Transverse colon (tissue), 4 donors: ENCODE measurements at regions not wholly inside any gene's neighbourhood (a gene's known extent, or its start where the extent isn't known, plus 50 kb on each side); places are given as distances from the start of the nearest gene placed in this dataset.

Source experiments
- DNase-seq: peaks from one replicate; pipeline ENCODE4 v3.0.0-alpha.2; 2019
- H3K27ac ChIP-seq, 4 donors: fragments of 200-600 bp; sonication (generic); 2 replicates each; pipeline ENCODE4 v1.5.1; 2016 to 2018; ENCODE audit warnings: inconsistent platforms in 4 of 4
- H3K27me3 ChIP-seq: fragments of 200-600 bp; sonication (generic); 2 replicates; pipeline ENCODE4 v1.5.1; 2017; ENCODE audit warnings: inconsistent platforms
- H3K36me3 ChIP-seq, 4 donors: fragments of 200-600 bp; sonication (generic); 2 replicates each; pipeline ENCODE4 v1.5.1; 2017 to 2019; ENCODE audit warnings: inconsistent platforms in 4 of 4
- H3K4me1 ChIP-seq, 4 donors: fragments of 200-600 bp; sonication (generic); 2 replicates each; pipeline ENCODE4 v1.5.1; 2017 to 2020; ENCODE audit warnings: inconsistent platforms in 4 of 4
- H3K4me3 ChIP-seq, 4 donors: fragments of 200-600 bp; sonication (generic); 1 replicate in 1 of 4; 2 replicates in 3 of 4; pipeline versions ENCODE4 v1.5.1 to v1.6.1; 2017 to 2019; ENCODE audit warnings: inconsistent platforms in 4 of 4
- H3K9me3 ChIP-seq, 2 donors: fragments of 200-600 bp; sonication (generic); 2 replicates each; pipeline ENCODE4 v1.5.1; 2017 to 2019; ENCODE audit warnings: inconsistent platforms in 2 of 2
- EP300 ChIP-seq: sonication (generic); formaldehyde crosslinking; IDR thresholded peaks from one replicate; pipeline ENCODE4 v1.6.1; 2017; ENCODE audit warnings: antibody characterized with exemption, low read depth
- POLR2A ChIP-seq: fragments of 450-650 bp; IDR thresholded peaks from one replicate; pipeline ENCODE4 v1.6.1; 2016; ENCODE audit warnings: antibody characterized with exemption, mild to moderate bottlenecking, moderate library complexity
- POLR2AphosphoS5 ChIP-seq, 3 donors: sonication (generic); formaldehyde crosslinking; IDR thresholded peaks; one replicate each; pipeline ENCODE4 v1.6.1; 2016; ENCODE audit warnings: antibody characterized with exemption in 3 of 3
- WGBS, 2 donors: methylation state at CpG; one replicate each; pipeline ENCODE4 v1.1.5; 2018; ENCODE audit warnings: low coverage in 1 of 2; 5-methylcytosine and 5-hydroxymethylcytosine counted together
- in situ Hi-C, 4 donors: fragments of 200-750 bp; cut with MboI; loops; one replicate each; pipeline versions ENCODE4 v1.15.0 to v1.15.1; 2017; ENCODE audit warnings: low sequenced_read_pairs in 3 of 4, low pct_ligation_motif_present in 1 of 4, low pct_unique_long_range_greater_than_20kb in 1 of 4
- intact Hi-C: fragments of 100-400 bp; cut with DNase I; formaldehyde crosslinking; loops from one replicate; pipeline ENCODE4 v1.15.1; 2023; ENCODE audit warnings: low total_unique reads
- TF ChIP-seq, protein P1 (sequence below), 5 experiments: fragments of 200-600 bp in 3 of 5; fragments of 450-650 bp in 2 of 5; sonication (generic) in 3 of 5; IDR thresholded peaks; 1 replicate in 2 of 5; 2 replicates in 3 of 5; pipeline ENCODE4 v1.5.1; 2016 to 2017; ENCODE audit warnings: antibody characterized with exemption in 5 of 5, inconsistent platforms in 3 of 5, mild to moderate bottlenecking in 2 of 5, moderate library complexity in 1 of 5

DNA sequence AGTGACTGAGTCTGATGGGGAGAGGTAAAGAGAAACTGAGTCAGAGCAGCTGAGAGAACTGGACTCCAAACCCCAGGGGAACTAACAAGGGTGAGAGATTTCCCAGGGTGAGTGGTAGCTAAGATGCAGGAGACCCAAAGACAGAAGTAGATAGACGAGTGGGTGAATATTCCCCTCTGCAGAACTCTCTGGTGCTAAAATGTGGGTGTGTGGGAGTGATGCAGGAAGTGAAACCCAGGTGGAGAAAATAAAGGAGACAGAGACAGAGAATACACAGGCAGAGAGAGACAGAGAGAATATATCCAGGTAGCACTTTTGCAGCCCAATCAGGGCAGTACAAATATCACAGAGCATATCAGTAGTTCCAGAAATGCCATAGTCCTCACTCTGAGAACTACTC lies 212.5 kb upstream of the ZIC3 start:
- Histone ChIP-seq H3K4me1 (no peaks in the 10 kb centered on the region), H3K36me3 (no peaks in the 10 kb centered on the region), H3K4me3 (no peak overlapping the region), H3K9me3 (no peaks in the 10 kb centered on the region), H3K27me3 (no peaks in the 10 kb centered on the region), H3K27ac (no peak overlapping the region)
- in situ Hi-C loops = no loop called here
- intact Hi-C loops = no loop called here
- TF ChIP-seq, protein P1, sequence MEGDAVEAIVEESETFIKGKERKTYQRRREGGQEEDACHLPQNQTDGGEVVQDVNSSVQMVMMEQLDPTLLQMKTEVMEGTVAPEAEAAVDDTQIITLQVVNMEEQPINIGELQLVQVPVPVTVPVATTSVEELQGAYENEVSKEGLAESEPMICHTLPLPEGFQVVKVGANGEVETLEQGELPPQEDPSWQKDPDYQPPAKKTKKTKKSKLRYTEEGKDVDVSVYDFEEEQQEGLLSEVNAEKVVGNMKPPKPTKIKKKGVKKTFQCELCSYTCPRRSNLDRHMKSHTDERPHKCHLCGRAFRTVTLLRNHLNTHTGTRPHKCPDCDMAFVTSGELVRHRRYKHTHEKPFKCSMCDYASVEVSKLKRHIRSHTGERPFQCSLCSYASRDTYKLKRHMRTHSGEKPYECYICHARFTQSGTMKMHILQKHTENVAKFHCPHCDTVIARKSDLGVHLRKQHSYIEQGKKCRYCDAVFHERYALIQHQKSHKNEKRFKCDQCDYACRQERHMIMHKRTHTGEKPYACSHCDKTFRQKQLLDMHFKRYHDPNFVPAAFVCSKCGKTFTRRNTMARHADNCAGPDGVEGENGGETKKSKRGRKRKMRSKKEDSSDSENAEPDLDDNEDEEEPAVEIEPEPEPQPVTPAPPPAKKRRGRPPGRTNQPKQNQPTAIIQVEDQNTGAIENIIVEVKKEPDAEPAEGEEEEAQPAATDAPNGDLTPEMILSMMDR (IDR thresholded peaks at IDR 0.05) = no peak
- TF ChIP-seq POLR2AphosphoS5 (IDR thresholded peaks at IDR 0.05) = no peak
- TF ChIP-seq EP300 = no peak
- TF ChIP-seq POLR2A = no peak
- DNase-seq = no peak
- WGBS, 2 donors = 33 to 86% methylated on average over 1 of the region's 1 CpG

GRCh38 chrX:137352101-137352660 lies 213.7 kb upstream of the ZIC3 start:
- Histone ChIP-seq H3K4me1 (no peaks in the 10 kb centered on the region), H3K36me3 (no peaks in the 10 kb centered on the region), H3K4me3 (no peak overlapping the region), H3K27ac (no peak overlapping the region), H3K27me3 (no peaks in the 10 kb centered on the region), H3K9me3 (no peaks in the 10 kb centered on the region)
- TF ChIP-seq, protein P1 (IDR thresholded peaks at IDR 0.05) = no peak
- TF ChIP-seq POLR2A (no peak), EP300 (no peak), POLR2AphosphoS5 (IDR thresholded peaks at IDR 0.05) (no peak)
- intact Hi-C loops = no loop called here
- DNase-seq = no peak
- in situ Hi-C loops = no loop called here

GRCh38 chrX:137342969-137343368 lies 223.0 kb upstream of the ZIC3 start:
- no peaks in the 10 kb centered on the region for H3K36me3 ChIP-seq
- H3K27me3 ChIP-seq = no peaks in the 10 kb centered on the region
- DNase-seq = no peak
- H3K4me3 ChIP-seq = no peak overlapping the region
- in situ Hi-C loops (no loop called here), intact Hi-C loops (no loop called here)
- TF ChIP-seq, protein P1 (IDR thresholded peaks at IDR 0.05) = no peak
- no peak for TF ChIP-seq POLR2AphosphoS5 (IDR thresholded peaks at IDR 0.05)
- no peak for TF ChIP-seq POLR2A
- TF ChIP-seq EP300 = no peak
- no peak overlapping the region for H3K27ac ChIP-seq
- no peaks in the 10 kb centered on the region for H3K9me3 ChIP-seq
- 67 to 68% methylated on average over 1 to 3 of the region's 3 CpGs for WGBS, 2 donors
- no peaks in the 10 kb centered on the region for H3K4me1 ChIP-seq

DNA sequence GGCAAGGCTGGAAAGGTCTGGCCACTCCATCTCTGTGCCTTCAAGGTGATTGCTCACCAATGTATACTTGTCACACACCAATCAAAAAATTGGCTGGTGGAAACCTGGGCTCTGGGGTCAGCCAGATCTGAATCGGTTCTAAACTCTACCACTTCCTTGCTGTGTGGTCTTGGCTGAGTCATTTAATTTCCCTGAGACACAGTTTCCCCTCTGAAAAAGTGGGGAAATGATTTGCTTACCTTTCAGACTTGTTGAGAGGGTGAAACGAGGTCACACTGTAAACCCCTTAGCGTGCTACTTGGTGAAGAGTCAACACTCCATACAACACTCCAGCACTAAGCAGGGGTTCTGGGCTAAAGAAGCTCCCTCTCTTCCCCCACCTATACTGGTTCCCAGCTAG lies 252.3 kb upstream of the ZIC3 start:
- WGBS, 2 donors = 56% methylated on average over 3 of the region's 3 CpGs; no CpG with 5 or more reads in 1 of the 2 donors
- TF ChIP-seq EP300 (no peak), POLR2AphosphoS5 (IDR thresholded peaks at IDR 0.05) (no peak), POLR2A (no peak)
- TF ChIP-seq, protein P1 (IDR thresholded peaks at IDR 0.05) = no peak
- Histone ChIP-seq H3K4me1 (no peaks in the 10 kb centered on the region), H3K9me3 (no peaks in the 10 kb centered on the region), H3K27me3 (no peaks in the 10 kb centered on the region), H3K27ac (no peak overlapping the region), H3K4me3 (no peak overlapping the region), H3K36me3 (no peaks in the 10 kb centered on the region)
- no peak for DNase-seq
- intact Hi-C loops (no loop called here), in situ Hi-C loops (no loop called here)
